ENCODE measurements at regions not wholly inside any gene's neighbourhood (a gene's known extent, or its start where the extent isn't known, plus 50 kb on each side); places are given as distances from the start of the nearest gene placed in this dataset.

DNA sequence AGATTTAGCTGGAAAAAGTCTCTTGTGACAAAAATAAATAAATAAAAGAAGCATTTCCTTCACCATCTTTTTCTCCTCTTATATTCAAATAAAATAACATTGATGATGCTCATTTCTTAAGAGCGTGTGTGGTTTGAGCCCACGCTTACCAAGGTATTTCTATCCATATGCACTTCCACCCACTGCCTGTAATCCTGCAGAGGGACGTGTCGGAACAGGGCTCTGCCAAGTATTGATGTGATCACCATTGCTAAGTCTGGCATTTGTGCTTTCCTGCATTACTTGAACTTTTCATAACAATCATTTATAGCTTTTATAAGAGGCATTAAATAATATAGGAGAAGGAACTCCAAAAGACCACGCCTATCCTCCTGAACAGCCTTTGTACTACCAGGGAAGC, 107.6 kb downstream of the SHANK2 start:
- TF ChIP-seq, protein P1, sequence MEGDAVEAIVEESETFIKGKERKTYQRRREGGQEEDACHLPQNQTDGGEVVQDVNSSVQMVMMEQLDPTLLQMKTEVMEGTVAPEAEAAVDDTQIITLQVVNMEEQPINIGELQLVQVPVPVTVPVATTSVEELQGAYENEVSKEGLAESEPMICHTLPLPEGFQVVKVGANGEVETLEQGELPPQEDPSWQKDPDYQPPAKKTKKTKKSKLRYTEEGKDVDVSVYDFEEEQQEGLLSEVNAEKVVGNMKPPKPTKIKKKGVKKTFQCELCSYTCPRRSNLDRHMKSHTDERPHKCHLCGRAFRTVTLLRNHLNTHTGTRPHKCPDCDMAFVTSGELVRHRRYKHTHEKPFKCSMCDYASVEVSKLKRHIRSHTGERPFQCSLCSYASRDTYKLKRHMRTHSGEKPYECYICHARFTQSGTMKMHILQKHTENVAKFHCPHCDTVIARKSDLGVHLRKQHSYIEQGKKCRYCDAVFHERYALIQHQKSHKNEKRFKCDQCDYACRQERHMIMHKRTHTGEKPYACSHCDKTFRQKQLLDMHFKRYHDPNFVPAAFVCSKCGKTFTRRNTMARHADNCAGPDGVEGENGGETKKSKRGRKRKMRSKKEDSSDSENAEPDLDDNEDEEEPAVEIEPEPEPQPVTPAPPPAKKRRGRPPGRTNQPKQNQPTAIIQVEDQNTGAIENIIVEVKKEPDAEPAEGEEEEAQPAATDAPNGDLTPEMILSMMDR (IDR thresholded peaks at IDR 0.05) = no peak
- TF ChIP-seq EZH2phosphoT487 (IDR thresholded peaks at IDR 0.05) (no peak), EZH2 (IDR thresholded peaks at IDR 0.05) (no peak)
